Fibroblast of villous mesenchyme (primary cell): ENCODE measurements at regions not wholly inside any gene's neighbourhood (a gene's known extent, or its start where the extent isn't known, plus 50 kb on each side); places are given as distances from the start of the nearest gene placed in this dataset.

Experiments used
- DNase-seq: peaks from one replicate; pipeline ENCODE4 v3.0.0-alpha.2; 2010; ENCODE audit warnings: low read depth
- H3K4me3 ChIP-seq: 2 replicates; pipeline ENCODE4 v1.5.1; 2011; ENCODE audit warnings: low read depth, mild to moderate bottlenecking, low read length
- TF ChIP-seq, protein P1 (sequence below): IDR thresholded peaks from 2 replicates; pipeline ENCODE4 v1.5.1; 2012; ENCODE audit warnings: low read depth, mild to moderate bottlenecking, low read length; ENCODE audit not compliant: insufficient read depth

DNA sequence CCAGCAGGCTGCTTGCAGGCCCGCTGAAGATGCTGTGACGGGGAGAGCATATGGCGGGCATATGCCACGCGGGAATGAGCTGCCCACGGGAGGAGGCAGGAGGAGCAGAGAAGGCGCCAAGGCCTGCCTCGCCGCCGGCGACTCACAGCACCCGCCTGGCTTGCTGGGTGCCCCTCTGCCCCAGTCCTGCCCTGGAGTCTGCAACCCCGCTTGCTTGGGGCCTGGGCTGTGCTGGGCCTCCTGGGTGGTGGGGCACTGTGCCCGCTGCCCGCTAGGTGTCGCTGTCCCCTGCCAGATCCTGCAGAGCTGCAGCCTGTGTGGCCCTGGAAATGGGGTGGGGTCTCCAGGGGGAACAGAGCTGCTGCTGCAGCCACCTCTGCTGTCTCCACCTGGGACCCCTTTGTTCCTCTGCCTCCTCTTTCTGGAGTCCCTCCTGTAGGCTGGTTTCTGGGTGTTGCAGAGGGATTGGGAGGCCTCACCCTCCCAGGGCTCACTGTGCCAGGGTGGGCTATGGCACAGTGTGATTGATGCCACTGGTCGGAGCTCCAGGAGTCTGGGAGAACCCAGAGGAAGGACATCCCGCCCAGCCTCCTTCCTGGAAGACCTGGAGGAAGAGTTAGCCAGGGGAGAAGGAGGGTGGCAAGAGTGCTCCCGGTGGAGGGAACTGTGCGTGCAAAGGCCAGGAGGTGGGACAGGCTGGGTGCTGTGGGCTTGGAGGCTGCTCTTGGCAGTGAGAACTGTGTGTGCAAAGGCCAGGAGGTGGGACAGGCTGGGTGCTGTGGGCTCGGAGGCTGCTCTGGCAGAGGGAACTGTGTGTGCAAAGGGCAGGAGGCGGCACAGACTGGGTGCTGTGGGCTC, 141.0 kb upstream of the CIBAR2 start:
- TF ChIP-seq, protein P1, sequence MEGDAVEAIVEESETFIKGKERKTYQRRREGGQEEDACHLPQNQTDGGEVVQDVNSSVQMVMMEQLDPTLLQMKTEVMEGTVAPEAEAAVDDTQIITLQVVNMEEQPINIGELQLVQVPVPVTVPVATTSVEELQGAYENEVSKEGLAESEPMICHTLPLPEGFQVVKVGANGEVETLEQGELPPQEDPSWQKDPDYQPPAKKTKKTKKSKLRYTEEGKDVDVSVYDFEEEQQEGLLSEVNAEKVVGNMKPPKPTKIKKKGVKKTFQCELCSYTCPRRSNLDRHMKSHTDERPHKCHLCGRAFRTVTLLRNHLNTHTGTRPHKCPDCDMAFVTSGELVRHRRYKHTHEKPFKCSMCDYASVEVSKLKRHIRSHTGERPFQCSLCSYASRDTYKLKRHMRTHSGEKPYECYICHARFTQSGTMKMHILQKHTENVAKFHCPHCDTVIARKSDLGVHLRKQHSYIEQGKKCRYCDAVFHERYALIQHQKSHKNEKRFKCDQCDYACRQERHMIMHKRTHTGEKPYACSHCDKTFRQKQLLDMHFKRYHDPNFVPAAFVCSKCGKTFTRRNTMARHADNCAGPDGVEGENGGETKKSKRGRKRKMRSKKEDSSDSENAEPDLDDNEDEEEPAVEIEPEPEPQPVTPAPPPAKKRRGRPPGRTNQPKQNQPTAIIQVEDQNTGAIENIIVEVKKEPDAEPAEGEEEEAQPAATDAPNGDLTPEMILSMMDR = peak; percentile 85
- DNase-seq = peak; percentile 41

DNA sequence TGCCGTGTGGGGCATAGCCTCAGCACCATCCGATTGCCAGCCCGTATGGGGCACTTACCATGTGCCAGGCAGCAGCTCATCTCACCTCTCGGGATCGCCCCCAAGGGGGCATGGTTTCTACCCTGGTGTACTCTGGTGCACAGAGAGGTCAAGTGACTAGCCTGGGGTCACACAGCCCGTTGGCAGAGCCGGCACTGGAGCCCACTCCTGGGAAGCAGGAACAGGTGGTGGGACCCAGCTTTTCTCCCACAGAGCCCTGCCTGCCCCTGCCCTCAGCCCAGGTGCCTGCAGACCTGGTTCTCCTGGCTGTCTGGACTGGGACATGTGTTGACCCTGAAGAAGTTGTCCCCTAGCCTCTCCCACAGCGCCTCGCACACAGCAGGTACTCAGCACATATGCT, 141.8 kb upstream of the CIBAR2 start:
- no peak overlapping the region for H3K4me3 ChIP-seq
- no peak for DNase-seq
- TF ChIP-seq, protein P1 = no peak

More for the DNA sequence above, 141.0 kb upstream of the CIBAR2 start:
- H3K4me3 ChIP-seq = no peak overlapping the region

DNA sequence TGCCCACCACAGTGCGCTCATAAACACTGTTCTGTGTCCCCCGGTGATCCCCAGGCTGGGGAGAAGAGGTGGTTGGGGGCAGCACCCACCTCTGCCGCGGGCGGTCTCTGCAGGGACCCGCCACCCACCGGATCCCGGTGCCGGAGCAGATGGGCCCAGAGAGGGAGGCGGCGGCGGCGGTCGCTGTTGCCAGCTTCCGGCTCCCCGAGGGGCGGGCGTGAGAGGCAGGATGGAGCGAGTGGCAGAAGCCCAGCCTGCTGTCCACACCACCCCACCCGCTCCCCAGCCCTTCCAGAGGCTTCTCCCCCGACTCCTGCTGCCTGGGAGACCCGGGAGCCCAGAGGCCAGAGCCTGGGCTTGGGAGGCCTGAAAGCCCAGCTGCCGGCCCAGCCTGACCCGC, 142.6 kb upstream of the CIBAR2 start:
- no peak overlapping the region for H3K4me3 ChIP-seq
- TF ChIP-seq, protein P1 = no peak
- DNase-seq = no peak

DNA sequence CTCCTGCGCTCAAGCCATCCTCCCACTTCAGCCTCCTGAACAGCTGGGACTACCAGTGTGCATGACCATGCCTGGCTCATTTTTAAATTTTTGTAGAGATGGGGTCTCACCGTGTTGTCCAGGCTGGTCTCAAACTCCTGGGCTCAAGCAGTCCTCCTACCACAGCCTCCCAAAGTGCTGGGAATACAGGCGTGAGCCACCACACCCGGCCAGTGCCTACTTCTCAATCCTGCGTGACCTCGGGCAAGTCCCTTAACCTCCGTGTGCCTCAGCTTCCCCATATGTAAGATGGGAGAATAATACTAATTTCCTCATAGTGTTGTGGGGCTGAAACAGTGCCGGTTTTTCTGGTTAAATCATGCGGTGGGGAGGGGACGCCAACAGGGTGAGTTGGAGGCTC, 143.5 kb upstream of the CIBAR2 start:
- DNase-seq = no peak
- H3K4me3 ChIP-seq = no peak overlapping the region
- TF ChIP-seq, protein P1 = no peak

DNA sequence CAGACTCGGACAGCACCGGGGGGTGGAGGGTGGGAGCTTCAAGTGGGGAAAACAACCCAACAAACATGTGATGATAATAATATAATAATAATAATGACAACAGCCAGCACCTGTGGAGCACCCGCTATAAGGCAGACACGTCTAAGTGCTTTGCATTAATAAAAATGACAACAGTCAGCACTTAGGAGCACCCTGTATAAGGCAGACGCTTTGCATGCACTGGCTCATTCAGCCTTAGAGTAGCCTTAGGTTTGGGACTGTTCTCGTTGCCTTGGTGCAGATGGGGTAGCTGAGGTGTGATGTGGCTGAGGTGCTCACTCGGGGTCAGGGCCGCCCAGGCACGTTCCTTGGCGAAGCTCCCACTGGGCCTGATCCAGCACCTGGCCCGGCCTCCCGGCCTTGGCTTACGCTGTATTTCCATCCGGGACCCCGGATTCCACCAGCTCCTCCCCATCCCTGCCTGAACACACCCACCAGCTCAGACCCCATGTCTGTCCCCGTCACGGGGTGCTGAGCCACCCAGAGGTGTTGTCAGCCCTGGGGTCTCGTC, 144.0 kb upstream of the CIBAR2 start:
- DNase-seq = no peak
- H3K4me3 ChIP-seq = no peak overlapping the region
- TF ChIP-seq, protein P1 = no peak

DNA sequence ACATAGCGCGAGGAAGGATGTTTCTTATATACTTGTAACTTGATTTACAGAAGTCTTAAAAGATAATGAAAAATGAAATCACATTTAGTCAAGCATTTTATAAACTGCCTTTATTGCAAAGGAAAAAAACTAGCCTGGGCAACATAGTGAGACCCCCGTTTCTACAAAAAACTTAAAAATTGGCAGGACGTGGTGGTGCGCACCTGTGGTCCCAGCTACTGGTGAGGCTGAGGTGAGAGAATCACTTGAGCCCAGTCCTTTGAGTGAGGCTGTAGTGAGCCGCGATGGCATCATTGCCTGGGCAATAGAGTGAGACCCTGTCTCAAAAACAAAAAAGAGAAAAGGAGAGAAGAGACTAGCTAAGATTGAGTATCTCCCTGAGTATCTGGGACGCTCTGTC, 145.2 kb upstream of the CIBAR2 start:
- TF ChIP-seq, protein P1 = no peak
- no peak overlapping the region for H3K4me3 ChIP-seq
- no peak for DNase-seq
